ENCODE measurements at regions not wholly inside any gene's neighbourhood (a gene's known extent, or its start where the extent isn't known, plus 50 kb on each side); places are given as distances from the start of the nearest gene placed in this dataset.

GRCh38 chr11:57095417-57095816 lies 86.3 kb upstream of the LRRC55 start:
- DNase-seq = no peak
- intact Hi-C loops (cut with micrococcal nuclease) = no loop called here
- TF ChIP-seq, protein P1, sequence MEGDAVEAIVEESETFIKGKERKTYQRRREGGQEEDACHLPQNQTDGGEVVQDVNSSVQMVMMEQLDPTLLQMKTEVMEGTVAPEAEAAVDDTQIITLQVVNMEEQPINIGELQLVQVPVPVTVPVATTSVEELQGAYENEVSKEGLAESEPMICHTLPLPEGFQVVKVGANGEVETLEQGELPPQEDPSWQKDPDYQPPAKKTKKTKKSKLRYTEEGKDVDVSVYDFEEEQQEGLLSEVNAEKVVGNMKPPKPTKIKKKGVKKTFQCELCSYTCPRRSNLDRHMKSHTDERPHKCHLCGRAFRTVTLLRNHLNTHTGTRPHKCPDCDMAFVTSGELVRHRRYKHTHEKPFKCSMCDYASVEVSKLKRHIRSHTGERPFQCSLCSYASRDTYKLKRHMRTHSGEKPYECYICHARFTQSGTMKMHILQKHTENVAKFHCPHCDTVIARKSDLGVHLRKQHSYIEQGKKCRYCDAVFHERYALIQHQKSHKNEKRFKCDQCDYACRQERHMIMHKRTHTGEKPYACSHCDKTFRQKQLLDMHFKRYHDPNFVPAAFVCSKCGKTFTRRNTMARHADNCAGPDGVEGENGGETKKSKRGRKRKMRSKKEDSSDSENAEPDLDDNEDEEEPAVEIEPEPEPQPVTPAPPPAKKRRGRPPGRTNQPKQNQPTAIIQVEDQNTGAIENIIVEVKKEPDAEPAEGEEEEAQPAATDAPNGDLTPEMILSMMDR (IDR thresholded peaks at IDR 0.05; ENCODE audit: borderline replicate concordance) = no peak
- H3K27ac ChIP-seq (replicated peaks) = no peak overlapping the region
- H3K9me3 ChIP-seq (replicated peaks) = no peaks in the 10 kb centered on the region
- H3K4me1 ChIP-seq = peaks cover 19% of the 10 kb centered on the region
- no peaks in the 10 kb centered on the region for H3K36me3 ChIP-seq
- H3K27me3 ChIP-seq (ENCODE audit: low read depth) = no peaks in the 10 kb centered on the region
- no peak overlapping the region for H3K4me3 ChIP-seq

GRCh38 chr11:57095896-57096295 lies 85.9 kb upstream of the LRRC55 start:
- no peak for DNase-seq
- H3K4me3 ChIP-seq = no peak overlapping the region
- no peaks in the 10 kb centered on the region for H3K9me3 ChIP-seq (replicated peaks)
- H3K36me3 ChIP-seq = no peaks in the 10 kb centered on the region
- H3K4me1 ChIP-seq = peaks cover 24% of the 10 kb centered on the region
- TF ChIP-seq, protein P1 (IDR thresholded peaks at IDR 0.05; ENCODE audit: borderline replicate concordance) = no peak
- H3K27ac ChIP-seq (replicated peaks) = no peak overlapping the region
- H3K27me3 ChIP-seq (ENCODE audit: low read depth) = no peaks in the 10 kb centered on the region
- intact Hi-C loops (cut with micrococcal nuclease) = no loop called here

- no peaks in the 10 kb centered on the region for H3K27me3 ChIP-seq (ENCODE audit: low read depth)
- no peak overlapping the region for H3K27ac ChIP-seq (replicated peaks)
- H3K4me1 ChIP-seq = peaks cover 32% of the 10 kb centered on the region
- no peak for DNase-seq
- intact Hi-C loops (cut with micrococcal nuclease) = no loop called here
- H3K4me3 ChIP-seq = no peak overlapping the region
- TF ChIP-seq, protein P1 (IDR thresholded peaks at IDR 0.05; ENCODE audit: borderline replicate concordance) = no peak
- no peaks in the 10 kb centered on the region for H3K9me3 ChIP-seq (replicated peaks)
- no peaks in the 10 kb centered on the region for H3K36me3 ChIP-seq
Measured at GRCh38 chr11:57097149-57097548, 84.6 kb upstream of the LRRC55 start.

DNA sequence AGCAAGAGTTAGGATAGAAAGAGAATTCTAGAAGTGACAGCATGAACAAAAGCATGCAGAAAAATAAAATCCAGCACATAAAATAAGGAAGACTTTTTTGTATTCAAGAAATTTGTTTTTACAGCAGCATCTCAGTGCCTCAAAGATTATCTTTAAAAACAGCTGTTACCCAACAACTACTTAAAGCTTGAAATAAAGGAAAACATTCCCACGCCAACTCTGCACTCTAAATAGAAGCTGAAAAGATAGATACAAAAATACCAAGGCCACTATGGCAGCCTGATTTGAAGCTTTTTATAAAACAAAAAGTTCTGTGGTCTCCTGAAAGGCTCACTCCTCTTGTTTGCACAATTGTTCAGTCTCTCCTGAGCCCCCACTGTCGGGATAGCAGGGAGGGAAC lies 83.6 kb upstream of the LRRC55 start:
- no peaks in the 10 kb centered on the region for H3K36me3 ChIP-seq
- H3K4me3 ChIP-seq = no peak overlapping the region
- peak overlapping the region; percentile 36 for H3K27ac ChIP-seq (replicated peaks)
- H3K27me3 ChIP-seq (ENCODE audit: low read depth) = no peaks in the 10 kb centered on the region
- intact Hi-C loops (cut with micrococcal nuclease) = no loop called here
- TF ChIP-seq, protein P1 (IDR thresholded peaks at IDR 0.05; ENCODE audit: borderline replicate concordance) = no peak
- DNase-seq = no peak
- peaks cover 32% of the 10 kb centered on the region for H3K4me1 ChIP-seq
- H3K9me3 ChIP-seq (replicated peaks) = no peaks in the 10 kb centered on the region

DNA sequence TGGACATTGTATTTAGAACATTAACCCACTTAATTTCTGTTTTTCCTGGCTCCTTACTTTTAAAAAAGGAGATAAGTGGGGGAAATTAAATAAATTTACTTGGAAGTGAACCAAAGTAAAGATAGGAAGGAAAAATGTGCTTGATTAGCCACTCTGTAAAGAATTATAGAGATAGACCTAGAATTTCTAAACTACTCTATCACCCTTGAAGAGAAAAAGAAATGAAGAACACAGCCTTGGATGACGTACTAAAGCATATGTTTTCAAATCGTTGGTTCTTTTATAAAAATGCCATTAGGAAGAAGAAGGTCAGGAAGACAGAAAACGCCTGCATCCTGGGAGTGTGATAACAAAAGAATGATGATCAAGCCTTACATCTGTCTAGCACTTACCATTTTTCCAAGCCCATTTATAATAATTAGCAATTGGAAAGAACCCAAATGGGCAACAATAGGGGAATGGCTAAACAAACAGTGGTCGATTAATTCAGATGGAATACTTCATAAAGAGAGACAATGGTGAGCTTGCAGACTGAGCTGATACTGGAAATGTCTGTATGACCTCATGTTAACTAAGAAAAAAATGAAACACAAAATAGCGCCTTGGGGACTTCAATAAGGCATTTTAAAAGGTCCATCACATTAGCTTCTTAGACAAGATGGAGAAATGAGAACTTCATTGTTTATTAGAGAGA lies 81.0 kb upstream of the LRRC55 start:
- H3K9me3 ChIP-seq (replicated peaks) = no peaks in the 10 kb centered on the region

More for the DNA sequence above, 81.0 kb upstream of the LRRC55 start:
- Histone ChIP-seq H3K4me1 (peaks cover 32% of the 10 kb centered on the region), H3K27me3 (ENCODE audit: low read depth) (no peaks in the 10 kb centered on the region), H3K27ac (replicated peaks) (peak overlapping the region; percentile 26), H3K36me3 (no peaks in the 10 kb centered on the region), H3K4me3 (no peak overlapping the region)
- TF ChIP-seq, protein P1 (IDR thresholded peaks at IDR 0.05; ENCODE audit: borderline replicate concordance) = no peak
- intact Hi-C loops (cut with micrococcal nuclease) = no loop called here
- no peak for DNase-seq
